ENCODE measurements at regions not wholly inside any gene's neighbourhood (a gene's known extent, or its start where the extent isn't known, plus 50 kb on each side); places are given as distances from the start of the nearest gene placed in this dataset.

- no peak for DNase-seq
These were observed 243.1 kb downstream of the LTN1 start for GRCh38 chr21:28749536-28749935.

GRCh38 chr21:28747464-28747863, 245.2 kb downstream of the LTN1 start:
- no peak for DNase-seq

GRCh38 chr21:28746166-28746565, 246.5 kb downstream of the LTN1 start:
- DNase-seq = no peak

- DNase-seq = peak; percentile 85
These were observed 247.3 kb downstream of the LTN1 start for GRCh38 chr21:28745131-28746016.

DNA sequence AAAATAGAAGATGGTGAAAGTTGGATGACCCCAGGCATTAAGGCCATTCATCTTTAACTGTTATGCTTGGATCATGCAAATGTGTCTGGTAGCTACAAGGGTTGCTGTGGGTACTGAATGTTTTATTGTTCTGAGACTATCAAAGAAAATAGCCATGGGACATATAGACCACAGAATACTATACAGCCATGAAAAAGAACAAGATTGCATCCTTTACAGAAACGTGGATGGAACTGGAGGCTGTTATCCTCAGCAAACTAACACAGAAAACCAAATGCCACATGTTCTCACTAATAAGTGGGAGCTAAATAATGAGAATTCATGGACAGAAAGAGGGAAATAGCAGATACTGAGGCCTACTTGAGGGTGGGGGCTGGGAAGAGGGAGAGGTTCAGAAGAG, 249.0 kb downstream of the LTN1 start:
- no peak for DNase-seq

DNA sequence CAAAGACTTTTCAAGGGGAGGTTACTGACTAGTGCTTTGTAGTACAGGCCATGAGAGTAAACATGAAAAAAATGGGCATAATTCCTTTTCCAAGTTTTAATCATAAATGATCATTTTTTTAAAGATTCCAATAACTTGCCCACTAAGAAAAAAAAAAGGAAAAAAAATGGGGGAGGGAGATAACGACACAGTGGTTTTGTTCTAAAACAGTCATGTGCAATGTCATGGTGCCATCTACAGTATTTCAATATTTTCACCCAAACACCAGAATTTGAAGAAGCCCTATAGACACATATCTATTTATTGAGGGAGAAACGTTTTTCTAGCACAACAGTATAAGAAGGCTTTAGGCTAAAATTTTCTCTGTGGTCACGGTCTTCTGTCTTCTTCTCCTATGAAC, 250.2 kb downstream of the LTN1 start:
- DNase-seq = peak; percentile 83

GRCh38 chr21:28740125-28740524, 252.6 kb downstream of the LTN1 start:
- DNase-seq = no peak

DNA sequence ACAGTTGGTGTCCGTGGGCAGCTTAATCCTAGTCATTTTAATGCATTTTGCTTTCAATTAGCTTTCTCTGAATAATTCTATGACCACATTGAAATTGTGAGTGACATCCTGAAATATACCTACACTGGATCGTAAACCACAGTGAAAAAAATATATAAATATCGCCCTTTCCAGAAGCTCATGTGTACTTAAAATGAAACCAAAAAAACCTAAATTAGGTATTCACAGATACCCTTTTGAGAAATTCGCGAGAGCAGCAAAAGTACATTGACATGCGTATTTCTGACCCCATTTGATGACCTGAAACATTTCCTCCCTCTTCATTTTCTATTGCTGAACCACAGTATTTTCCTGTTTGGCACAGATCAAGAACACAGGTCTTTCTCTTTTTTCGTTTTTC, 253.8 kb downstream of the LTN1 start:
- DNase-seq = no peak

- no peak for DNase-seq
These were observed 254.3 kb downstream of the LTN1 start for GRCh38 chr21:28738420-28738704.

GRCh38 chr21:28737674-28738419, 254.8 kb downstream of the LTN1 start:
- DNase-seq = peak; percentile 74

GRCh38 chr21:28734522-28735175, 258.0 kb downstream of the LTN1 start:
- no peak for DNase-seq

DNA sequence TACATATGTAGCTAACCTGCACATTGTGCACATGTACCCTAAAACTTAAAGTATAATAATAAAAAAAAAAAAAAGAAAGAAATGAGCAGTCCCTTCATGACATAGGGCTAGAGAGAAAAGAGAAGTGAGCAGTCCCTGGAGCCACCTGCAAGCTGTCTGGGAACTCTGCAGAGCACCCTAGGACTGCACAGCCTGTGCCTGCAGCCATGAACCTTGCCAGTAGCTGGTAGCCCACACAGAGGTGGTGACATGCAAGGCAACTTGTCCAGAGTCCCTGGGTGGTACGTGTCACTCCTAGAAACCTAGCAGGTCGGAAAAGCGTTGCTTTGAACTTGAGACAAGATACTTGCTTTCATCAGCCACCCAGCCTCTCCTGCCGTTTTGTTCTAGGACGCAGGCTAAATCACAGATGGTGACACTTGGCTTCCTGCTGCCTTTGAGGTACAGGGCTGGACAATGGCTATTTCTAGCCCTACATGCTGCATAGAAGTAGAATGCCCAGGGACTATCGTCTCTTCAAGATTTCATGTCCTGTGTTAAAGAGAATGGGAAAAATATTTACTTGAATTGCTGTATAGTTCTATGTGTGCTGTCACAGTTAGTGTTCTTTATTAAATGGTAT, 260.9 kb downstream of the LTN1 start:
- DNase-seq = no peak

GRCh38 chr21:28729887-28730286, 262.8 kb downstream of the LTN1 start:
- no peak for DNase-seq

DNA sequence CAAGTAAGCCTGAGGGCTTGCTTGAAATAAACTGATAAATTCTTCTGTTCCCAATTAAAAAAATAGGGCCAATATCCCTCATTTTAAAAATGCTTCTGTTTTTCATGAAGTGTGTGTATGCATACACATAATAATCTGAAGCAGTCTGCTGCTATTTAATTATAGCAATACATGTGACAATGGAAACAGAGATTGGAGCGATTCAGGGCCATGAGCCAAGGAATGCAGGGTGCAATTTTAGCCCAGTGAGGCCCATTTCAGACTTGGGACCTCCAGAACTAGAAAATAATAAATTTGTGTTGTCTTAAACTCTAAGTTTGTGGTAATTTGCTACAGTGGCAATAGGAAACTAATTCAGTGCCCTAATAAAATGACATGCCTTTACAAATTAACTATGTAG, 264.9 kb downstream of the LTN1 start:
- DNase-seq = no peak

DNA sequence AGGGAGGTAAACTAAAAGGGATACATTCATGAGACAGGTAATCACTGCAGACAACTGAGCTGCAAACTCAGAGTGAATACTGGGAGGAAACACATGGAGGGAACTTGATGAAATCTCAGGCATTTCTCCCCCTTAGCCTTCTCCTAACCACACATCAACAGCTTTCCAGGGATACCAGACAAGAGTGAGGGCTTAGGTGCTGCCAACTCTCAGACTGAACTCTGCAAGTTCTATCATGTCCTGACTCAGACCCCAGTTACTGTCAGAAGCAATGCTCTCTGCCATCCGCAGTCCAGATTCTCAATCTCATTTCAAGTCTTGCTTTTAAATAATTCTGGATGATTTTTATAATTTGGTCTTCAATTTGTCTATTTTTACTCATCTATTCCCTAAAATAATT, 267.3 kb downstream of the LTN1 start:
- peak; percentile 35 for DNase-seq

- no peak for DNase-seq
These were observed 269.0 kb downstream of the LTN1 start for GRCh38 chr21:28723646-28724045.

DNA sequence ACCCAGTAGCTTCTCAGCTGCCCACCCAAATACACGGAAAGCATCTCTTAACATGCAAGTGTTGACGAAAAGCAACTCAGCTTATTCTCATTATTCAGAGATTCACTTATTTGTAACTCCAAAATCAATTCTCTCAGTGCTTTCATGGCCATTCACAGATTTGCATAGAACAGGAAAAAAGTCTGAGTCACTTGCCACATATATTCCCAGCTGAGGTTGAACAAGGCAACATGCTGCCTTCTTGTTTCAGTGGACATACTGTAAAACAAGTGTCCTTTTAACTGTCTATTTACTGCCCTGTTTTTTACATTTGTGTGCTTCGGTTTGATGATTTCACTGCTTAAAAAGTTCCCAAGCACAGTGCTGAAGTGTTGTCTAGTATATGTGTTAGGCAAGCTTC, 273.0 kb downstream of the LTN1 start:
- no peak for DNase-seq

- DNase-seq = peak; percentile 93
These were observed 277.8 kb downstream of the LTN1 start for GRCh38 chr21:28714777-28715464.

DNA sequence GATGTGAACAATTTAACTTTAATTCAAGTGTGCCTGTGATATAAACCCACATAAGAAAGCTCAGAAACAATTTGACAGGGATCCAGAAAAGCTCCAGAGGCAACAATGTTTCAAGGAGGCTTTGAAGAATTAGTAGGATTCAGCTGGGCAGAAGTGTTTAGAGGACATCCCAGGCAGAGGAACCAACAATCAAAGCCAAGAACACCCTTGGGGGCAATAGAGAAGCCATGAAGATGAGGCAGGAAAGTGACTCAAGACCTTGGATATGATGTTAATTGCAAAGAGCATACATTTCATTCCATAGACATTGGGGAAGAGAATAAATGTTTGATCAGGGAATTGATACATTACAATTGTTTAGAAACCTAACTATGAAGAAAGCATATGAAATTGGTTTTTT, 280.3 kb downstream of the LTN1 start:
- DNase-seq = peak; percentile 70

GRCh38 chr21:28705616-28706015, 287.1 kb downstream of the LTN1 start:
- DNase-seq = peak; percentile 58

DNA sequence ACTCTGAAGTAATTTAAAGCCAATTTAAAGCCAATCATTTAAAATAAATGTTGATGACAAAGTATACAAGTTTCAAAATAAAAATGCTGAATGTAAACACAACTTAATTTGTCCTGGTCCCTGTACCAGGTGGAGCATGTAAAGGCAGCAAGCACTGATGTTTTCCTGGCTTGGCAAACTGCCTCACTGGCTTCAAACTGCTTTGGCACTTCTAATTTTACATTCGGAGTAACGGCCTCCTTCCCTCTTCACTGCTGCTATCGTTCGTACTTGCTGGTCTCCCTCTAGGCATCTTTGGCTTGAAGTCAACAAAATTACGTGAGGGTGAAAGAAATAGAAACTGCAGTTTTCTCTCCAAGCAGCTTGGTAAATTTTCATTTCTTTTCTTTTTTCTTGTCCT, 287.9 kb downstream of the LTN1 start:
- no peak for DNase-seq

DNA sequence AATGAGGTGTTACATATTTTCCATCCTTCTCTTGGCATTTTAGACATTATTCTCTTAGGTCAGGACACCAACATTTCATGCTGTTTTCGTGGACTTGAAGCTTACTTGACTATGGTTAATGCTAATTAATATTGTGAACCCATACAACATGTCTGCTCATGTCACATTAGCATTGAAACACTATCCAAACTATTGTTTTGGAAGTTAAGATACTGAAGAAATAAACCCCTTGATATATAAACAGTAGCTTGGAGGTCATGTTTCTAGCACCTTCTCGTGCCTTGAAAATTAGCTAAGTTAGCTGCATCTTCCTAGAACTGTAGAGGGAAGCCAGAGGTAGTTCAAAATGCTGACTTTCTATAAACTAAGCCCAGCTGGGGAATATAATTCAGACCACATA, 288.8 kb downstream of the LTN1 start:
- DNase-seq = no peak
